ENCODE measurements at regions not wholly inside any gene's neighbourhood (a gene's known extent, or its start where the extent isn't known, plus 50 kb on each side); places are given as distances from the start of the nearest gene placed in this dataset.

DNA sequence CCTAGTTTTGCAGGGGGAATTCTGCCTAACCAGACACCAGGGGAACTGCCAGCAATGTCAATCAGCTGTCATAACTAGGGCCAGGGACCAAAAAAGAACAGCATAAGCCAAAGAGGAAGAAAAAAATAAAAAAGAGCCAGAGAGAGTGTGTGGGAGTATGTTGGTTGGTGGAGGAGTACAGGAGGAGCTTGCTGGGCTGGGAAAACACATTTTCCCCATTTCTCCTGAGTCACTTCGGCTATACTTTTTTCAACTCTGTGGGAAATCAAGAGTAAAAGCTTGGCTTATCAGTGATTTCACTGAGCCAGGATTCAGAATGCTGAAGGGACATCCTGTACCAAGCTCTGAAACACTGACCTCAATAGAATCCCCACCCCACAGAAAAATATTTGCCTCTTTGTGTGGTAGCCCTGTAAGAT, 144.7 kb upstream of the DPH6 start:
- TF ChIP-seq, protein P1, sequence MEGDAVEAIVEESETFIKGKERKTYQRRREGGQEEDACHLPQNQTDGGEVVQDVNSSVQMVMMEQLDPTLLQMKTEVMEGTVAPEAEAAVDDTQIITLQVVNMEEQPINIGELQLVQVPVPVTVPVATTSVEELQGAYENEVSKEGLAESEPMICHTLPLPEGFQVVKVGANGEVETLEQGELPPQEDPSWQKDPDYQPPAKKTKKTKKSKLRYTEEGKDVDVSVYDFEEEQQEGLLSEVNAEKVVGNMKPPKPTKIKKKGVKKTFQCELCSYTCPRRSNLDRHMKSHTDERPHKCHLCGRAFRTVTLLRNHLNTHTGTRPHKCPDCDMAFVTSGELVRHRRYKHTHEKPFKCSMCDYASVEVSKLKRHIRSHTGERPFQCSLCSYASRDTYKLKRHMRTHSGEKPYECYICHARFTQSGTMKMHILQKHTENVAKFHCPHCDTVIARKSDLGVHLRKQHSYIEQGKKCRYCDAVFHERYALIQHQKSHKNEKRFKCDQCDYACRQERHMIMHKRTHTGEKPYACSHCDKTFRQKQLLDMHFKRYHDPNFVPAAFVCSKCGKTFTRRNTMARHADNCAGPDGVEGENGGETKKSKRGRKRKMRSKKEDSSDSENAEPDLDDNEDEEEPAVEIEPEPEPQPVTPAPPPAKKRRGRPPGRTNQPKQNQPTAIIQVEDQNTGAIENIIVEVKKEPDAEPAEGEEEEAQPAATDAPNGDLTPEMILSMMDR (tag by site-specific recombination; IDR thresholded peaks at IDR 0.05), result no peak
- TF ChIP-seq, protein P2, sequence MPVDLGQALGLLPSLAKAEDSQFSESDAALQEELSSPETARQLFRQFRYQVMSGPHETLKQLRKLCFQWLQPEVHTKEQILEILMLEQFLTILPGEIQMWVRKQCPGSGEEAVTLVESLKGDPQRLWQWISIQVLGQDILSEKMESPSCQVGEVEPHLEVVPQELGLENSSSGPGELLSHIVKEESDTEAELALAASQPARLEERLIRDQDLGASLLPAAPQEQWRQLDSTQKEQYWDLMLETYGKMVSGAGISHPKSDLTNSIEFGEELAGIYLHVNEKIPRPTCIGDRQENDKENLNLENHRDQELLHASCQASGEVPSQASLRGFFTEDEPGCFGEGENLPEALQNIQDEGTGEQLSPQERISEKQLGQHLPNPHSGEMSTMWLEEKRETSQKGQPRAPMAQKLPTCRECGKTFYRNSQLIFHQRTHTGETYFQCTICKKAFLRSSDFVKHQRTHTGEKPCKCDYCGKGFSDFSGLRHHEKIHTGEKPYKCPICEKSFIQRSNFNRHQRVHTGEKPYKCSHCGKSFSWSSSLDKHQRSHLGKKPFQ (tag by site-specific recombination; IDR thresholded peaks at IDR 0.05), result no peak
- TF ChIP-seq, protein P3, sequence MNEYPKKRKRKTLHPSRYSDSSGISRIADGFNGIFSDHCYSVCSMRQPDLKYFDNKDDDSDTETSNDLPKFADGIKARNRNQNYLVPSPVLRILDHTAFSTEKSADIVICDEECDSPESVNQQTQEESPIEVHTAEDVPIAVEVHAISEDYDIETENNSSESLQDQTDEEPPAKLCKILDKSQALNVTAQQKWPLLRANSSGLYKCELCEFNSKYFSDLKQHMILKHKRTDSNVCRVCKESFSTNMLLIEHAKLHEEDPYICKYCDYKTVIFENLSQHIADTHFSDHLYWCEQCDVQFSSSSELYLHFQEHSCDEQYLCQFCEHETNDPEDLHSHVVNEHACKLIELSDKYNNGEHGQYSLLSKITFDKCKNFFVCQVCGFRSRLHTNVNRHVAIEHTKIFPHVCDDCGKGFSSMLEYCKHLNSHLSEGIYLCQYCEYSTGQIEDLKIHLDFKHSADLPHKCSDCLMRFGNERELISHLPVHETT (tag by site-specific recombination; IDR thresholded peaks at IDR 0.05), result no peak
- TF ChIP-seq, protein P4, sequence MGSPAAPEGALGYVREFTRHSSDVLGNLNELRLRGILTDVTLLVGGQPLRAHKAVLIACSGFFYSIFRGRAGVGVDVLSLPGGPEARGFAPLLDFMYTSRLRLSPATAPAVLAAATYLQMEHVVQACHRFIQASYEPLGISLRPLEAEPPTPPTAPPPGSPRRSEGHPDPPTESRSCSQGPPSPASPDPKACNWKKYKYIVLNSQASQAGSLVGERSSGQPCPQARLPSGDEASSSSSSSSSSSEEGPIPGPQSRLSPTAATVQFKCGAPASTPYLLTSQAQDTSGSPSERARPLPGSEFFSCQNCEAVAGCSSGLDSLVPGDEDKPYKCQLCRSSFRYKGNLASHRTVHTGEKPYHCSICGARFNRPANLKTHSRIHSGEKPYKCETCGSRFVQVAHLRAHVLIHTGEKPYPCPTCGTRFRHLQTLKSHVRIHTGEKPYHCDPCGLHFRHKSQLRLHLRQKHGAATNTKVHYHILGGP (tag by site-specific recombination; IDR thresholded peaks at IDR 0.05), result no peak
- TF ChIP-seq YY1 (tag by site-specific recombination; IDR thresholded peaks at IDR 0.05) (no peak), ZNF423 (tag by site-specific recombination; IDR thresholded peaks at IDR 0.05) (no peak)

Data from HEK293 (cell line).